NCI-H446 treated with DMSO at 0.1 percent for 48 hours (cell line): ENCODE measurements at regions not wholly inside any gene's neighbourhood (a gene's known extent, or its start where the extent isn't known, plus 50 kb on each side); places are given as distances from the start of the nearest gene placed in this dataset.
"Not testable (repeated sequence)": the region's sequence is repeated elsewhere in the genome, so short reads cannot be mapped to it uniquely, and the experiment has no call there.

Experiments used
- DNase-seq: peaks from one replicate; lab custom pipeline; 2025; lab: John Stamatoyannopoulos, UW

- DNase-seq = no peak
Measured at GRCh38 chr5:85843535-85843934, 774.2 kb upstream of the COX7C start.

GRCh38 chr5:85849411-85849810 is 768.3 kb upstream of the COX7C start:
- no peak for DNase-seq

GRCh38 chr5:85865296-85865695 is 752.4 kb upstream of the COX7C start:
- no peak for DNase-seq

- DNase-seq = no peak
Measured at GRCh38 chr5:85868070-85868469, 749.7 kb upstream of the COX7C start.

GRCh38 chr5:85893996-85894395 is 723.7 kb upstream of the COX7C start:
- no peak for DNase-seq

- DNase-seq = no peak
Measured at GRCh38 chr5:85896514-85896913, 721.2 kb upstream of the COX7C start.

- no peak for DNase-seq
Measured at GRCh38 chr5:85906460-85906859, 711.3 kb upstream of the COX7C start.

GRCh38 chr5:85910335-85910734 is 707.4 kb upstream of the COX7C start:
- DNase-seq = no peak

GRCh38 chr5:85920984-85921383 is 696.8 kb upstream of the COX7C start:
- no peak for DNase-seq

- DNase-seq = no peak
Measured at GRCh38 chr5:85921590-85921989, 696.2 kb upstream of the COX7C start.

- no peak for DNase-seq
Measured at GRCh38 chr5:85927632-85928031, 690.1 kb upstream of the COX7C start.

- DNase-seq = no peak
Measured at GRCh38 chr5:85929713-85930112, 688.0 kb upstream of the COX7C start.

GRCh38 chr5:85931220-85931619 is 686.5 kb upstream of the COX7C start:
- no peak for DNase-seq

- DNase-seq = no peak
Measured at GRCh38 chr5:85938201-85938600, 679.5 kb upstream of the COX7C start.

- no peak for DNase-seq
Measured at GRCh38 chr5:85951707-85952210, 666.0 kb upstream of the COX7C start.

GRCh38 chr5:85952680-85953079 is 665.1 kb upstream of the COX7C start:
- DNase-seq = no peak

GRCh38 chr5:85967681-85968080 is 650.1 kb upstream of the COX7C start:
- DNase-seq = no peak

- DNase-seq = no peak
Measured at GRCh38 chr5:85972539-85972938, 645.2 kb upstream of the COX7C start.

GRCh38 chr5:85985167-85985566 is 632.6 kb upstream of the COX7C start:
- DNase-seq = no peak

- no peak for DNase-seq
Measured at GRCh38 chr5:85990998-85991397, 626.7 kb upstream of the COX7C start.

GRCh38 chr5:85994653-85995052 is 623.1 kb upstream of the COX7C start:
- not testable (repeated sequence) for DNase-seq

GRCh38 chr5:85998656-85999055 is 619.1 kb upstream of the COX7C start:
- peak; percentile 87 for DNase-seq

GRCh38 chr5:86008293-86008692 is 609.4 kb upstream of the COX7C start:
- DNase-seq = no peak

- no peak for DNase-seq
Measured at GRCh38 chr5:86008704-86009103, 609.0 kb upstream of the COX7C start.

- DNase-seq = no peak
Measured at GRCh38 chr5:86011937-86012336, 605.8 kb upstream of the COX7C start.
